Panc1 (cell line): ENCODE measurements at regions not wholly inside any gene's neighbourhood (a gene's known extent, or its start where the extent isn't known, plus 50 kb on each side); places are given as distances from the start of the nearest gene placed in this dataset.

Source experiments
- ATAC-seq: fragments of 200-7000 bp; cut with Tn5 transposase; 2 replicates; pipeline ENCODE4 v1.9.1; 2020; ENCODE audit warnings: mild to moderate bottlenecking, moderate library complexity
- BruUV-seq: library from RNA; stranded (reverse); fragments of 400-500 nt; replicated peaks from 2 replicates; lab custom pipeline; 2021; lab: Mats Ljungman, UMichigan
- CTCF ChIA-PET: fragments of 300-600 bp; sonication (Branson Sonifier 250); formaldehyde crosslinking; loops from one replicate; lab custom pipeline; 2022; ENCODE audit warnings: antibody characterized with exemption; lab: Charles Lee
- POLR2A ChIA-PET: fragments of 300-600 bp; sonication (Branson Sonifier 250); formaldehyde crosslinking; loops from one replicate; lab custom pipeline; 2022; ENCODE audit warnings: antibody characterized with exemption; lab: Charles Lee
- DNase-seq: peaks from one replicate; pipeline ENCODE4 v3.0.0-alpha.2; 2010; ENCODE audit warnings: low read depth, low spot score
- H3K27ac ChIP-seq: 2 replicates; pipeline ENCODE4 v1.5.1; 2011; ENCODE audit warnings: mild to moderate bottlenecking, low read length, inconsistent platforms
- H3K27me3 ChIP-seq: fragments of 200-500 bp; sonication (Bioruptor generic); 2 replicates; pipeline ENCODE4 v1.6.0; 2014; ENCODE audit warnings: low read length, inconsistent platforms; ENCODE audit not compliant: control insufficient read depth, insufficient read depth
- H3K36me3 ChIP-seq: fragments of 200-500 bp; sonication (Bioruptor generic); 2 replicates; pipeline ENCODE4 v1.5.1; 2014; ENCODE audit warnings: inconsistent platforms, mild to moderate bottlenecking, low read length, moderate library complexity; ENCODE audit not compliant: control insufficient read depth, insufficient read depth
- H3K4me1 ChIP-seq: 2 replicates; pipeline ENCODE4 v1.5.1; 2011; ENCODE audit warnings: inconsistent platforms, mild to moderate bottlenecking, low read length, moderate library complexity; ENCODE audit not compliant: control insufficient read depth, insufficient read depth
- H3K4me3 ChIP-seq, 2 experiments: 2 replicates each; pipeline ENCODE4 v1.5.1; 2011 to 2012; ENCODE audit warnings: low read depth in 2 of 2, low read length in 2 of 2, mild to moderate bottlenecking in 2 of 2, inconsistent platforms in 1 of 2, moderate library complexity in 1 of 2
- H3K9me3 ChIP-seq: fragments of 200-500 bp; sonication (Bioruptor generic); 2 replicates; pipeline ENCODE4 v1.5.1; 2014; ENCODE audit warnings: low read depth, mild to moderate bottlenecking, inconsistent platforms, low read length, moderate library complexity; ENCODE audit not compliant: control insufficient read depth, insufficient read depth
- CTCF ChIP-seq: fragments of 450-650 bp; IDR thresholded peaks from 2 replicates; pipeline ENCODE4 v1.5.1; 2017; ENCODE audit warnings: mild to moderate bottlenecking
- POLR2AphosphoS5 ChIP-seq: IDR thresholded peaks from 2 replicates; pipeline ENCODE4 v1.6.1; 2012; ENCODE audit warnings: mild to moderate bottlenecking, low read depth, low read length, moderate library complexity
- REST ChIP-seq, 2 experiments: IDR thresholded peaks; 2 replicates each; pipeline ENCODE4 v1.6.1; 2011 to 2012; ENCODE audit warnings: low read depth in 2 of 2, control low read depth in 1 of 2, low read length in 1 of 2, mild to moderate bottlenecking in 1 of 2, moderate library complexity in 1 of 2; ENCODE audit not compliant: insufficient read depth in 1 of 2
- SIN3A ChIP-seq: IDR thresholded peaks from 2 replicates; pipeline ENCODE4 v1.6.1; 2012; ENCODE audit warnings: low read depth, mild to moderate bottlenecking, low read length, moderate library complexity, borderline replicate concordance; ENCODE audit not compliant: insufficient read depth
- TCF7L2 ChIP-seq: IDR thresholded peaks from 2 replicates; pipeline ENCODE4 v1.6.1; 2011; ENCODE audit warnings: mild to moderate bottlenecking, low read depth, low read length, inconsistent platforms
- in situ Hi-C: cut with HindIII; loops from 2 replicates; pipeline ENCODE4 v1.10.0; 2016; ENCODE audit warnings: low sequenced_read_pairs, low pct_unique_long_range_greater_than_20kb
- intact Hi-C: fragments of 100-400 bp; cut with micrococcal nuclease; formaldehyde crosslinking; loops from one replicate; pipeline ENCODE4 v1.10.0; 2022; ENCODE audit not compliant: unreplicated experiment

GRCh38 chr20:23145281-23145700 lies 59.2 kb upstream of the CD93 start:
- H3K27ac ChIP-seq = no peak overlapping the region
- no TSS peak for BruUV-seq
- intact Hi-C loops (no loop called here), in situ Hi-C loops (no loop called here)
- ATAC-seq = no peak
- no peaks in the 10 kb centered on the region for H3K27me3 ChIP-seq
- H3K36me3 ChIP-seq = no peaks in the 10 kb centered on the region
- POLR2A ChIA-PET = no interaction called here
- peaks cover 3% of the 10 kb centered on the region; the same call in 1 of the 2 replicates for H3K4me1 ChIP-seq
- DNase-seq = no peak
- TF ChIP-seq SIN3A (no peak), CTCF (no peak), TCF7L2 (no peak), POLR2AphosphoS5 (no peak), REST (IDR thresholded peaks at IDR 0.05; ENCODE audit: insufficient read depth in 1 of 2, low read depth in 2 of 2, low read length in 1 of 2) (no peak)
- H3K9me3 ChIP-seq = no peaks in the 10 kb centered on the region
- CTCF ChIA-PET = no interaction called here
- no peak overlapping the region for H3K4me3 ChIP-seq

- no peak overlapping the region for H3K27ac ChIP-seq
- ATAC-seq = no peak
- BruUV-seq = no TSS peak
- in situ Hi-C loops = no loop called here
- intact Hi-C loops = no loop called here
- TF ChIP-seq TCF7L2 (no peak), POLR2AphosphoS5 (no peak), REST (IDR thresholded peaks at IDR 0.05; ENCODE audit: insufficient read depth in 1 of 2, low read depth in 2 of 2, low read length in 1 of 2) (no peak), SIN3A (no peak), CTCF (no peak)
- no peaks in the 10 kb centered on the region for H3K27me3 ChIP-seq
- DNase-seq = no peak
- H3K9me3 ChIP-seq = no peaks in the 10 kb centered on the region
- POLR2A ChIA-PET = no interaction called here
- CTCF ChIA-PET = no interaction called here
- H3K36me3 ChIP-seq = no peaks in the 10 kb centered on the region
- no peak overlapping the region for H3K4me3 ChIP-seq
- peaks cover 3% of the 10 kb centered on the region; the same call in 1 of the 2 replicates for H3K4me1 ChIP-seq
Measured at GRCh38 chr20:23144856-23145255, 58.7 kb upstream of the CD93 start.
